ENCODE measurements at regions not wholly inside any gene's neighbourhood (a gene's known extent, or its start where the extent isn't known, plus 50 kb on each side); places are given as distances from the start of the nearest gene placed in this dataset.

DNA sequence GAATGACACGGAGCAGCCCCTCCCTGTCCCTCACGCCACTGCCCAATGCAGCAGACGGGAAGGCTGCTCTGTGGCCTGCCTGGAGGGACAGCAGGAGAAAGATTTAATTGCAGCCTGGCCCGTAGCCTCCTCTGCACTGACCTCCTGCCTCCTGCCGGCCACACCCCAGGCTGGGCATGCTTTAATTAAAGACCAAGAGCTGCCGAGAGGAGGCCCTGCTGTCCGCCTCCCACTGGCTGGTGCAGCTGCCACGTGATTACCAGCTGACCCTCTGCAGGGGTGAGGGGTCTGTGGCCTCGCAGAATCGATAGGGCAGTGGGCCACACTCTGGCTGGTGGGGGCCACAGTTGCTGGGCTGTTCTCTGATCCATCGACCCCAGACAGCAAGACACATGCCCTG is 100.2 kb upstream of the PRR23E start:
- no peaks in the 10 kb centered on the region for H3K79me2 ChIP-seq
- TF ChIP-seq, protein P1, sequence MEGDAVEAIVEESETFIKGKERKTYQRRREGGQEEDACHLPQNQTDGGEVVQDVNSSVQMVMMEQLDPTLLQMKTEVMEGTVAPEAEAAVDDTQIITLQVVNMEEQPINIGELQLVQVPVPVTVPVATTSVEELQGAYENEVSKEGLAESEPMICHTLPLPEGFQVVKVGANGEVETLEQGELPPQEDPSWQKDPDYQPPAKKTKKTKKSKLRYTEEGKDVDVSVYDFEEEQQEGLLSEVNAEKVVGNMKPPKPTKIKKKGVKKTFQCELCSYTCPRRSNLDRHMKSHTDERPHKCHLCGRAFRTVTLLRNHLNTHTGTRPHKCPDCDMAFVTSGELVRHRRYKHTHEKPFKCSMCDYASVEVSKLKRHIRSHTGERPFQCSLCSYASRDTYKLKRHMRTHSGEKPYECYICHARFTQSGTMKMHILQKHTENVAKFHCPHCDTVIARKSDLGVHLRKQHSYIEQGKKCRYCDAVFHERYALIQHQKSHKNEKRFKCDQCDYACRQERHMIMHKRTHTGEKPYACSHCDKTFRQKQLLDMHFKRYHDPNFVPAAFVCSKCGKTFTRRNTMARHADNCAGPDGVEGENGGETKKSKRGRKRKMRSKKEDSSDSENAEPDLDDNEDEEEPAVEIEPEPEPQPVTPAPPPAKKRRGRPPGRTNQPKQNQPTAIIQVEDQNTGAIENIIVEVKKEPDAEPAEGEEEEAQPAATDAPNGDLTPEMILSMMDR (IDR thresholded peaks at IDR 0.05): no peak
- no peaks in the 10 kb centered on the region for H3K27me3 ChIP-seq (ENCODE audit: control insufficient read depth, insufficient read depth, low read length)
- no peak overlapping the region for H3K9ac ChIP-seq
- no peak overlapping the region for H3K4me2 ChIP-seq (ENCODE audit: low read length)
- peaks cover 17% of the 10 kb centered on the region for H3K4me1 ChIP-seq
- H3K4me3 ChIP-seq (ENCODE audit: low read depth, low read length): no peak overlapping the region
- H3K27ac ChIP-seq: no peak overlapping the region
- H2AFZ ChIP-seq: no peak overlapping the region
- no peaks in the 10 kb centered on the region for H3K36me3 ChIP-seq (ENCODE audit: control insufficient read depth, insufficient read depth, low read length)
- H3K9me3 ChIP-seq (ENCODE audit: control insufficient read depth, low read length): no peaks in the 10 kb centered on the region

DNA sequence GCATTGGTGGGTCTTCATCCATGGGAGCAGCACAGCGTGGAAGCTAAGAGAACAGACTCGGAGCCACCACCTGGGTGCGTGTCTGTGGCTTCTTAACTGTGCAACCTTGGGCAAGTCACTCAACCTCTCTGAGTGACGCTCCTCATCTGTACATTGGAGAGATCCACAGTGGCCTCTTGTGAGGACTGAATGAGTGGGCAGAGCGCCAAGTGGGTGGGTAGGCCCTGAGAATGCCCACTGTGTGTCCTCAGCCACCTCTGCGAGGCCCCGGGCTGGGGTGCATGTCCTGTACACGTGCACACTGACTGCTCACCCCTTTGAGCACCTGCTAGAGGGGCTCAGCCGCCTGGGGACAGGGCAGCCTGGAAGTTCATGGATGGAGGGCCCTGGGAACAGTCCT is 99.6 kb upstream of the PRR23E start:
- H3K27ac ChIP-seq: no peak overlapping the region
- H3K4me2 ChIP-seq (ENCODE audit: low read length): no peak overlapping the region
- H3K79me2 ChIP-seq: no peaks in the 10 kb centered on the region
- H3K9me3 ChIP-seq (ENCODE audit: control insufficient read depth, low read length): no peaks in the 10 kb centered on the region
- H2AFZ ChIP-seq: no peak overlapping the region
- no peak overlapping the region for H3K4me3 ChIP-seq (ENCODE audit: low read depth, low read length)
- TF ChIP-seq, protein P1 (IDR thresholded peaks at IDR 0.05): no peak
- H3K4me1 ChIP-seq: peaks cover 17% of the 10 kb centered on the region
- H3K9ac ChIP-seq: no peak overlapping the region
- H3K27me3 ChIP-seq (ENCODE audit: control insufficient read depth, insufficient read depth, low read length): no peaks in the 10 kb centered on the region
- no peaks in the 10 kb centered on the region for H3K36me3 ChIP-seq (ENCODE audit: control insufficient read depth, insufficient read depth, low read length)

DNA sequence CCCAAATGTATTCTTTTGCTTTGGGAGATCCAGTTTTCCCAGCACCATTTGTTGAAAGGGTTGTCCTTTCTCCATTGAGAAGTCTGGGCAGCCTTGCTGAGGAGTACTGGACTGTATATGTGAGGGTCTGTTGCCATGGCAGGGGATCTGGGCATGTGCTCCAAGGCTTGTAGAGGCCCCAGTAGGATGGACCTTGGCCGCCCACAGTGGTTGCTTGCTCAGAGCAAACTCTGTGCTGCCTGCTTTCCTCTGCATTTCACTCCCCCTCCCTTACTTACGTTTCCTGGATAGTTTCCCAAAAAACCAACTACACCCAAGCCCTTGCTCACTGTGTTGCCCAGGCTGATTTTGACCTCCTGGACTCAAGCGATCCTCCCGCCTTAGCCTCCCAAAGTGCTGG is 97.2 kb upstream of the PRR23E start:
- no peak overlapping the region for H2AFZ ChIP-seq
- H3K27ac ChIP-seq: no peak overlapping the region
- TF ChIP-seq, protein P1 (IDR thresholded peaks at IDR 0.05): no peak
- H3K4me3 ChIP-seq (ENCODE audit: low read depth, low read length): no peak overlapping the region
- no peak overlapping the region for H3K4me2 ChIP-seq (ENCODE audit: low read length)
- H3K79me2 ChIP-seq: no peaks in the 10 kb centered on the region
- H3K4me1 ChIP-seq: peaks cover 9% of the 10 kb centered on the region
- no peaks in the 10 kb centered on the region for H3K36me3 ChIP-seq (ENCODE audit: control insufficient read depth, insufficient read depth, low read length)
- H3K9ac ChIP-seq: no peak overlapping the region
- H3K9me3 ChIP-seq (ENCODE audit: control insufficient read depth, low read length): no peaks in the 10 kb centered on the region
- no peaks in the 10 kb centered on the region for H3K27me3 ChIP-seq (ENCODE audit: control insufficient read depth, insufficient read depth, low read length)

DNA sequence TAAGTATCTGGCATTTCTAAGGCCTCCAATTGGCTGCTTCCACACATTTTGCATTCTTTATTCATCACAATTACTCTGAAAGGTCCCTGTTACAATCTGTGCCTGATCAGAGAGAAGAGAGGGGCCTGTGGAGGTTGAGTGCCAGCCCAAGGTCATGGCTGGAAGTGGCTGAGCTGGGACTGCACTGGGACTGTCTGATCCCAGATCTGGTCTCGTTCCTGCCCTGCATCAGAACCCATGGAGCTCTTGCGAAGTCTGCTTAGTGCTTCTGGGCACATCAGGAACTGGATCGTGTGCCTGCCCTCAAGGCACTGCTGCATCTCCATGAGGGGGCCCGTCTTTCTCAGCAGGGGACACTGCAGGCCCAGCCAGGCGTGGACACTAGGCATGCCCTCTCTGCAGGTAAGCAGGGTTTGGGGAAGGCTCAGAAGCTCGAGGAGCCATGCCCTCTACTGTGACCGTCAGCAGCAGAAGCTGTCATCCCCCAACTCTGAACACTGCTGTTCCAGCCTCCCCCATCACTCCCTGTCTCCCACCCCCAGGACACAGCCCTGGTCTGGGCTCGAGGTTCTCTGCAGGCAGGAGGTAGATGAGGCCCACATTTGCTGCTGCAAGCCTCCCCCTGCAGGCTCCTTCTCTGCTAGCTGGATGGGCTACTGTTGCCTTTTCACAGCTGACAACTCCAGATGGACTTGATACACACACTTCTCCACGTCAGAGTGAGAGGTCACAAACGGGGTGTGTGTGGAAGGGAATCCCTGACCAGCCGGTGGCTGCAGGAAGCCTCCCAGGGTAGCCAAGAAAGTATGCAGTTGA is 96.5 kb upstream of the PRR23E start:
- TF ChIP-seq, protein P1 (IDR thresholded peaks at IDR 0.05): peak; percentile 9
- no peaks in the 10 kb centered on the region for H3K36me3 ChIP-seq (ENCODE audit: control insufficient read depth, insufficient read depth, low read length)
- no peaks in the 10 kb centered on the region for H3K79me2 ChIP-seq
- H3K4me1 ChIP-seq: peaks cover 6% of the 10 kb centered on the region
- peak overlapping the region; percentile 47 for H2AFZ ChIP-seq
- no peaks in the 10 kb centered on the region for H3K9me3 ChIP-seq (ENCODE audit: control insufficient read depth, low read length)
- H3K4me2 ChIP-seq (ENCODE audit: low read length): no peak overlapping the region
- no peak overlapping the region for H3K27ac ChIP-seq
- H3K27me3 ChIP-seq (ENCODE audit: control insufficient read depth, insufficient read depth, low read length): no peaks in the 10 kb centered on the region
- H3K9ac ChIP-seq: no peak overlapping the region
- H3K4me3 ChIP-seq (ENCODE audit: low read depth, low read length): no peak overlapping the region

DNA sequence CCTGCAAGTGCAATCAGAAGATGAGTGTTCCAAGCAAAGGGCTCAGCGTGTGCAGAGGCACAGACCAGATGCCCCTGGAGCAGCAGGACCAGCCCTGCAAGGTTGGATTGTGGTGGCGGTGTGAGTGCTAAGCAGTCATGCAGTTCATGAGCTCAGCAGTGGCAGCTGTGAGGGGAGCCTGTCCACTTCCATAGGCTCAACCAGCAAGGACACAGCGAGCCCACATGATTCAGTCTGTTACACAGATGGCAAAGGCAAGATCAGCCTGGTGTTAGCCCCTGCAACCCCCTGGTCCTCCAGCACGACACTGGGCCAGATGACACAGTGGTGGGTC is 95.9 kb upstream of the PRR23E start:
- Histone ChIP-seq H3K9ac (no peak overlapping the region), H3K27ac (no peak overlapping the region), H3K4me2 (ENCODE audit: low read length) (no peak overlapping the region), H2AFZ (no peak overlapping the region), H3K79me2 (no peaks in the 10 kb centered on the region), H3K4me1 (peaks cover 6% of the 10 kb centered on the region), H3K27me3 (ENCODE audit: control insufficient read depth, insufficient read depth, low read length) (no peaks in the 10 kb centered on the region), H3K36me3 (ENCODE audit: control insufficient read depth, insufficient read depth, low read length) (no peaks in the 10 kb centered on the region), H3K4me3 (ENCODE audit: low read depth, low read length) (no peak overlapping the region), H3K9me3 (ENCODE audit: control insufficient read depth, low read length) (no peaks in the 10 kb centered on the region)
- TF ChIP-seq, protein P1 (IDR thresholded peaks at IDR 0.05): no peak
